Left renal pelvis (tissue), 4 donors: ENCODE measurements at regions not wholly inside any gene's neighbourhood (a gene's known extent, or its start where the extent isn't known, plus 50 kb on each side); places are given as distances from the start of the nearest gene placed in this dataset.

Experiments
- DNase-seq, 4 donors: peaks; one replicate each; pipeline ENCODE4 v3.0.0-alpha.2; 2013; ENCODE audit warnings: low read depth in 4 of 4, low spot score in 3 of 4

- DNase-seq = no peak
These were observed 538.1 kb downstream of the SUCLA2 start for GRCh38 chr13:47463002-47463401.

- no peak for DNase-seq
These were observed 539.3 kb downstream of the SUCLA2 start for GRCh38 chr13:47461816-47462215.

- DNase-seq = no peak
These were observed 541.6 kb downstream of the SUCLA2 start for GRCh38 chr13:47459512-47459911.

GRCh38 chr13:47457626-47458025 is 543.4 kb downstream of the SUCLA2 start:
- DNase-seq = no peak

- no peak for DNase-seq
These were observed 545.4 kb downstream of the SUCLA2 start for GRCh38 chr13:47455626-47456025.

GRCh38 chr13:47454986-47455385 is 546.1 kb downstream of the SUCLA2 start:
- DNase-seq = no peak

- DNase-seq = no peak
These were observed 540.6 kb upstream of the HTR2A start for GRCh38 chr13:47437406-47437805.

GRCh38 chr13:47433461-47434005 is 536.7 kb upstream of the HTR2A start:
- no peak for DNase-seq

GRCh38 chr13:47426126-47426849 is 529.4 kb upstream of the HTR2A start:
- DNase-seq = no peak

GRCh38 chr13:47421525-47421924 is 524.7 kb upstream of the HTR2A start:
- DNase-seq = no peak

GRCh38 chr13:47420568-47420967 is 523.7 kb upstream of the HTR2A start:
- no peak for DNase-seq

- no peak for DNase-seq
These were observed 523.2 kb upstream of the HTR2A start for GRCh38 chr13:47420020-47420419.

- no peak for DNase-seq
These were observed 521.5 kb upstream of the HTR2A start for GRCh38 chr13:47418206-47418920.

- DNase-seq = no peak
These were observed 520.6 kb upstream of the HTR2A start for GRCh38 chr13:47417485-47417884.

- no peak for DNase-seq
These were observed 518.2 kb upstream of the HTR2A start for GRCh38 chr13:47415048-47415447.

GRCh38 chr13:47413526-47413925 is 516.7 kb upstream of the HTR2A start:
- DNase-seq = no peak

- DNase-seq = no peak
These were observed 516.3 kb upstream of the HTR2A start for GRCh38 chr13:47413112-47413511.

- no peak for DNase-seq
These were observed 512.9 kb upstream of the HTR2A start for GRCh38 chr13:47409778-47410177.

GRCh38 chr13:47408546-47409319 is 511.9 kb upstream of the HTR2A start:
- DNase-seq = no peak

GRCh38 chr13:47407808-47408207 is 511.0 kb upstream of the HTR2A start:
- no peak for DNase-seq

- DNase-seq = no peak
These were observed 502.7 kb upstream of the HTR2A start for GRCh38 chr13:47399599-47399998.
